HEK293 (cell line): ENCODE measurements at regions not wholly inside any gene's neighbourhood (a gene's known extent, or its start where the extent isn't known, plus 50 kb on each side); places are given as distances from the start of the nearest gene placed in this dataset.

ENCODE experiments used
- CTCF ChIA-PET: fragments of 350-600 bp; formaldehyde crosslinking; extraction: SDS; loops from one replicate; lab custom pipeline; 2021; ENCODE audit warnings: antibody characterized with exemption; lab: Yijun Ruan, JAX
- POLR2A ChIA-PET: fragments of 300-600 bp; formaldehyde crosslinking; extraction: SDS; loops from one replicate; lab custom pipeline; 2020; ENCODE audit warnings: antibody characterized with exemption, inconsistent platforms; lab: Yijun Ruan, JAX
- H3K27ac ChIP-seq: fragments of 200-500 bp; sonication (Bioruptor generic); 2 replicates; pipeline ENCODE4 v1.5.1; 2014; ENCODE audit warnings: low read depth, low read length, control low read depth, inconsistent platforms; ENCODE audit errors: extremely low read depth
- H3K36me3 ChIP-seq, 2 experiments: fragments of 200-500 bp in 1 of 2; sonication (Bioruptor generic) in 1 of 2; 1 replicate in 1 of 2; 2 replicates in 1 of 2; pipeline ENCODE4 v1.5.1; 2014 to 2017; ENCODE audit warnings: inconsistent platforms in 2 of 2, low read length in 2 of 2; ENCODE audit not compliant: control insufficient read depth in 2 of 2, insufficient read depth in 1 of 2
- H3K4me1 ChIP-seq: fragments of 200-500 bp; sonication (Bioruptor generic); 2 replicates; pipeline ENCODE4 v1.5.1; 2014; ENCODE audit warnings: mild to moderate bottlenecking, low read length, inconsistent platforms; ENCODE audit not compliant: control insufficient read depth, insufficient read depth
- H3K4me3 ChIP-seq: 2 replicates; pipeline ENCODE4 v1.5.1; 2011; ENCODE audit warnings: low read depth, mild to moderate bottlenecking, control low read depth, low read length, moderate library complexity
- H3K9me3 ChIP-seq: fragments of 200-500 bp; sonication (Bioruptor generic); 2 replicates; pipeline ENCODE4 v1.5.1; 2014; ENCODE audit warnings: low read depth, low read length, inconsistent platforms; ENCODE audit not compliant: control insufficient read depth, insufficient read depth
- EGR2 ChIP-seq: fragments of 450-650 bp; formaldehyde crosslinking; IDR thresholded peaks from 2 replicates; pipeline ENCODE4 v1.5.1; 2016; ENCODE audit warnings: low read depth, missing biosample characterization, missing genetic modification characterization
- GLI4 ChIP-seq: fragments of 450-650 bp; formaldehyde crosslinking; IDR thresholded peaks from 2 replicates; pipeline ENCODE4 v1.5.1; 2016; ENCODE audit warnings: missing biosample characterization, missing genetic modification characterization
- GLIS1 ChIP-seq: fragments of 450-650 bp; formaldehyde crosslinking; IDR thresholded peaks from 2 replicates; pipeline ENCODE4 v1.5.1; 2016; ENCODE audit warnings: missing biosample characterization, missing genetic modification characterization
- HIC1 ChIP-seq: fragments of 450-650 bp; formaldehyde crosslinking; IDR thresholded peaks from 2 replicates; pipeline ENCODE4 v1.5.1; 2016; ENCODE audit warnings: missing biosample characterization, missing genetic modification characterization
- HOXA7 ChIP-seq: sonication (generic); formaldehyde crosslinking; IDR thresholded peaks from 2 replicates; pipeline ENCODE4 v1.8.1; 2022; ENCODE audit warnings: missing genetic modification reagents, borderline replicate concordance
- HOXC10 ChIP-seq: sonication (generic); formaldehyde crosslinking; IDR thresholded peaks from 2 replicates; pipeline ENCODE4 v1.8.1; 2023; ENCODE audit warnings: mild to moderate bottlenecking, missing genetic modification reagents
- PRDM4 ChIP-seq: fragments of 450-650 bp; formaldehyde crosslinking; IDR thresholded peaks from 2 replicates; pipeline ENCODE4 v1.5.1; 2017; ENCODE audit warnings: missing biosample characterization, missing genetic modification characterization
- SP3 ChIP-seq: fragments of 450-650 bp; formaldehyde crosslinking; IDR thresholded peaks from 2 replicates; pipeline ENCODE4 v1.5.1; 2016; ENCODE audit warnings: missing biosample characterization, missing genetic modification characterization
- SP7 ChIP-seq: fragments of 450-650 bp; formaldehyde crosslinking; IDR thresholded peaks from 2 replicates; pipeline ENCODE4 v1.5.1; 2016; ENCODE audit warnings: missing biosample characterization, missing genetic modification characterization
- YY1 ChIP-seq: fragments of 450-650 bp; formaldehyde crosslinking; IDR thresholded peaks from 2 replicates; pipeline ENCODE4 v1.5.1; 2018; ENCODE audit warnings: missing biosample characterization, missing genetic modification characterization
- ZBTB17 ChIP-seq: fragments of 450-650 bp; formaldehyde crosslinking; IDR thresholded peaks from 2 replicates; pipeline ENCODE4 v1.5.1; 2016; ENCODE audit warnings: missing biosample characterization, missing genetic modification characterization
- ZBTB49 ChIP-seq: fragments of 450-650 bp; formaldehyde crosslinking; IDR thresholded peaks from 2 replicates; pipeline ENCODE4 v1.5.1; 2016; ENCODE audit warnings: missing biosample characterization, missing genetic modification characterization, low read depth
- ZFP41 ChIP-seq: fragments of 450-650 bp; formaldehyde crosslinking; IDR thresholded peaks from 2 replicates; pipeline ENCODE4 v1.5.1; 2016; ENCODE audit warnings: missing biosample characterization, missing genetic modification characterization, borderline replicate concordance
- ZNF112 ChIP-seq: fragments of 450-650 bp; formaldehyde crosslinking; IDR thresholded peaks from 2 replicates; pipeline ENCODE4 v1.5.0; 2017; ENCODE audit warnings: missing biosample characterization, missing genetic modification characterization
- ZNF155 ChIP-seq: fragments of 450-650 bp; formaldehyde crosslinking; IDR thresholded peaks from 2 replicates; pipeline ENCODE4 v1.5.1; 2016; ENCODE audit warnings: missing biosample characterization, missing genetic modification characterization
- ZNF221 ChIP-seq: fragments of 450-650 bp; formaldehyde crosslinking; IDR thresholded peaks from 2 replicates; pipeline ENCODE4 v1.5.1; 2017; ENCODE audit warnings: missing biosample characterization, missing genetic modification characterization, borderline replicate concordance
- ZNF248 ChIP-seq: fragments of 450-650 bp; formaldehyde crosslinking; IDR thresholded peaks from 2 replicates; pipeline ENCODE4 v1.5.1; 2017; ENCODE audit warnings: missing biosample characterization, missing genetic modification characterization
- ZNF324 ChIP-seq: fragments of 450-650 bp; formaldehyde crosslinking; IDR thresholded peaks from 2 replicates; pipeline ENCODE4 v1.5.1; 2016; ENCODE audit warnings: missing biosample characterization, missing genetic modification characterization
- ZNF48 ChIP-seq: fragments of 450-650 bp; formaldehyde crosslinking; IDR thresholded peaks from 2 replicates; pipeline ENCODE4 v1.5.1; 2016; ENCODE audit warnings: missing biosample characterization, missing genetic modification characterization
- ZNF488 ChIP-seq: fragments of 450-650 bp; formaldehyde crosslinking; IDR thresholded peaks from 2 replicates; pipeline ENCODE4 v1.5.1; 2016; ENCODE audit warnings: missing biosample characterization, missing genetic modification characterization
- ZNF530 ChIP-seq: fragments of 450-650 bp; formaldehyde crosslinking; IDR thresholded peaks from 2 replicates; pipeline ENCODE4 v1.5.1; 2016; ENCODE audit warnings: low read depth, missing biosample characterization, missing genetic modification characterization
- ZNF645 ChIP-seq: fragments of 450-650 bp; formaldehyde crosslinking; IDR thresholded peaks from 2 replicates; pipeline ENCODE4; 2016; ENCODE audit warnings: missing biosample characterization, missing genetic modification characterization
- ZNF785 ChIP-seq: fragments of 450-650 bp; formaldehyde crosslinking; IDR thresholded peaks from 2 replicates; pipeline ENCODE4 v1.5.1; 2016; ENCODE audit warnings: missing biosample characterization, missing genetic modification characterization
- ZSCAN30 ChIP-seq: fragments of 450-650 bp; IDR thresholded peaks from 2 replicates; pipeline ENCODE4 v1.5.1; 2018; ENCODE audit warnings: missing biosample characterization, mild to moderate bottlenecking, missing genetic modification characterization, moderate library complexity
- ZSCAN4 ChIP-seq: fragments of 450-650 bp; formaldehyde crosslinking; IDR thresholded peaks from 2 replicates; pipeline ENCODE4 v1.5.1; 2017; ENCODE audit warnings: missing biosample characterization, missing genetic modification characterization

GRCh38 chr13:72403396-72404010, 323.9 kb downstream of the MZT1 start (continued):
- TF ChIP-seq ZBTB49 (tag by site-specific recombination) (no peak), ZBTB17 (tag by site-specific recombination) (no peak)
- TF ChIP-seq, all 188 proteins: peak for 0

- ChIA-PET CTCF (no interaction called here), POLR2A (no interaction called here)
- H3K4me1 ChIP-seq = no peaks in the 10 kb centered on the region
- no peaks in the 10 kb centered on the region for H3K36me3 ChIP-seq
- no peak overlapping the region for H3K4me3 ChIP-seq
- no peak overlapping the region for H3K27ac ChIP-seq
- no peaks in the 10 kb centered on the region for H3K9me3 ChIP-seq
- TF ChIP-seq SP7 (no peak), PRDM4 (tag by site-specific recombination) (no peak), ZNF48 (tag by site-specific recombination) (no peak), ZSCAN4 (tag by site-specific recombination) (no peak), HOXA7 (no peak), SP3 (tag by site-specific recombination) (no peak), YY1 (tag by site-specific recombination) (no peak), ZFP41 (tag by site-specific recombination) (no peak), ZNF785 (tag by site-specific recombination) (no peak), ZBTB17 (tag by site-specific recombination) (no peak), HOXC10 (CRISPR knock-in tag) (no peak), ZNF530 (tag by site-specific recombination) (no peak), ZNF645 (tag by site-specific recombination) (no peak)
Measured at GRCh38 chr13:72400856-72401255, 326.6 kb downstream of the MZT1 start.

- no peak overlapping the region for H3K27ac ChIP-seq
- CTCF ChIA-PET = no interaction called here
- H3K4me3 ChIP-seq = no peak overlapping the region
- no peaks in the 10 kb centered on the region for H3K4me1 ChIP-seq
- H3K36me3 ChIP-seq = no peaks in the 10 kb centered on the region
- H3K9me3 ChIP-seq = no peaks in the 10 kb centered on the region
- POLR2A ChIA-PET = no interaction called here
- TF ChIP-seq ZNF324 (no peak), ZSCAN30 (tag by site-specific recombination) (no peak), ZBTB17 (tag by site-specific recombination) (no peak), HIC1 (tag by site-specific recombination) (no peak), EGR2 (tag by site-specific recombination) (no peak), GLIS1 (tag by site-specific recombination) (no peak), ZNF155 (tag by site-specific recombination) (no peak), GLI4 (no peak), ZNF221 (tag by site-specific recombination) (no peak), ZNF112 (tag by site-specific recombination) (no peak), ZNF488 (no peak), ZNF248 (no peak)
Measured at GRCh38 chr13:72399351-72399750, 328.1 kb downstream of the MZT1 start.
